HG03378 (cell line): ENCODE measurements at regions not wholly inside any gene's neighbourhood (a gene's known extent, or its start where the extent isn't known, plus 50 kb on each side); places are given as distances from the start of the nearest gene placed in this dataset.
"Not testable (repeated sequence)": the region's sequence is repeated elsewhere in the genome, so short reads cannot be mapped to it uniquely, and the experiment has no call there.

Source experiments
- ATAC-seq: cut with Tn5 transposase; IDR thresholded peaks from one replicate; pipeline ENCODE4 v1.9.1; 2021; ENCODE audit warnings: mild to moderate bottlenecking, moderate library complexity; ENCODE audit not compliant: unreplicated experiment

GRCh38 chrX:140172401-140172800 lies 207.1 kb upstream of the CXorf66 start:
- no peak for ATAC-seq

- no peak for ATAC-seq
These were observed 202.2 kb upstream of the CXorf66 start for GRCh38 chrX:140167551-140167950.

GRCh38 chrX:140165849-140166248 lies 200.5 kb upstream of the CXorf66 start:
- ATAC-seq = no peak

- ATAC-seq = no peak
These were observed 199.1 kb upstream of the CXorf66 start for GRCh38 chrX:140164391-140164790.

- no peak for ATAC-seq
These were observed 198.2 kb upstream of the CXorf66 start for GRCh38 chrX:140163371-140164159.

GRCh38 chrX:140157611-140158010 lies 192.3 kb upstream of the CXorf66 start:
- no peak for ATAC-seq

GRCh38 chrX:140157143-140157542 lies 191.8 kb upstream of the CXorf66 start:
- no peak for ATAC-seq

- ATAC-seq = no peak
These were observed 186.0 kb upstream of the CXorf66 start for GRCh38 chrX:140151316-140151715.

GRCh38 chrX:140149761-140150160 lies 184.4 kb upstream of the CXorf66 start:
- ATAC-seq = no peak

- peak; percentile 80 for ATAC-seq
These were observed 176.2 kb upstream of the CXorf66 start for GRCh38 chrX:140141444-140142029.

GRCh38 chrX:140138492-140138891 lies 173.2 kb upstream of the CXorf66 start:
- ATAC-seq = not testable (repeated sequence)

GRCh38 chrX:140138065-140138464 lies 172.7 kb upstream of the CXorf66 start:
- ATAC-seq = not testable (repeated sequence)

GRCh38 chrX:140132937-140133336 lies 167.6 kb upstream of the CXorf66 start:
- ATAC-seq = no peak

- ATAC-seq = no peak
These were observed 158.1 kb upstream of the CXorf66 start for GRCh38 chrX:140123446-140123845.

- ATAC-seq = not testable (repeated sequence)
These were observed 148.7 kb upstream of the CXorf66 start for GRCh38 chrX:140114059-140114458.

- no peak for ATAC-seq
These were observed 144.8 kb upstream of the CXorf66 start for GRCh38 chrX:140110081-140110650.

- no peak for ATAC-seq
These were observed 139.4 kb upstream of the CXorf66 start for GRCh38 chrX:140104760-140105159.

- ATAC-seq = no peak
These were observed 133.9 kb upstream of the CXorf66 start for GRCh38 chrX:140099221-140099620.

GRCh38 chrX:140092121-140092520 lies 126.8 kb upstream of the CXorf66 start:
- ATAC-seq = no peak

GRCh38 chrX:140091125-140091886 lies 126.0 kb upstream of the CXorf66 start:
- ATAC-seq = no peak

- no peak for ATAC-seq
These were observed 125.4 kb upstream of the CXorf66 start for GRCh38 chrX:140090800-140091124.

GRCh38 chrX:140088438-140088837 lies 123.1 kb upstream of the CXorf66 start:
- no peak for ATAC-seq
